PFSK-1 (cell line): ENCODE measurements at regions not wholly inside any gene's neighbourhood (a gene's known extent, or its start where the extent isn't known, plus 50 kb on each side); places are given as distances from the start of the nearest gene placed in this dataset.

ENCODE experiments used
- FOXP2 ChIP-seq: optimal IDR thresholded peaks from 2 replicates; pipeline ENCODE3; 2011; ENCODE audit warnings: borderline replicate concordance, control low read depth, inconsistent platforms; ENCODE audit not compliant: insufficient read depth; ENCODE audit errors: extremely low read length, extremely low read depth
- POLR2AphosphoS5 ChIP-seq: IDR thresholded peaks from 2 replicates; pipeline ENCODE4 v1.6.1; 2012; ENCODE audit warnings: low read depth, mild to moderate bottlenecking, control low read depth, low read length, moderate library complexity
- REST ChIP-seq, 2 experiments: IDR thresholded peaks; 2 replicates each; pipeline versions ENCODE4 v1.6.1 to v1.8.0; 2011 to 2012; ENCODE audit warnings: low read depth in 2 of 2, low read length in 2 of 2, control low read depth in 1 of 2, inconsistent platforms in 1 of 2, mild to moderate bottlenecking in 1 of 2, moderate library complexity in 1 of 2; ENCODE audit not compliant: insufficient read depth in 1 of 2
- SIN3A ChIP-seq: IDR thresholded peaks from 2 replicates; pipeline ENCODE4 v1.6.1; 2012; ENCODE audit warnings: mild to moderate bottlenecking, low read length, moderate library complexity, borderline replicate concordance; ENCODE audit not compliant: insufficient read depth
- TAF1 ChIP-seq: IDR thresholded peaks from 2 replicates; pipeline ENCODE4 v1.6.1; 2012; ENCODE audit warnings: low read length, control low read depth, borderline replicate concordance; ENCODE audit not compliant: insufficient read depth

GRCh38 chr11:22556381-22556780 is 69.2 kb downstream of the FANCF start:
- TF ChIP-seq POLR2AphosphoS5 (no peak), SIN3A (no peak), TAF1 (no peak), FOXP2 (no peak), REST (IDR thresholded peaks at IDR 0.05; ENCODE audit: insufficient read depth in 1 of 2, low read depth in 2 of 2, low read length in 2 of 2) (no peak)

- TF ChIP-seq TAF1 (no peak), POLR2AphosphoS5 (no peak), SIN3A (no peak), FOXP2 (no peak), REST (IDR thresholded peaks at IDR 0.05; ENCODE audit: insufficient read depth in 1 of 2, low read depth in 2 of 2, low read length in 2 of 2) (no peak)
Measured at GRCh38 chr11:22555881-22556280, 69.7 kb downstream of the FANCF start.

GRCh38 chr11:22554221-22554620 is 71.4 kb downstream of the FANCF start:
- no peak for TF ChIP-seq TAF1
- TF ChIP-seq FOXP2, result no peak
- TF ChIP-seq POLR2AphosphoS5, result no peak
- no peak for TF ChIP-seq REST (IDR thresholded peaks at IDR 0.05; ENCODE audit: insufficient read depth in 1 of 2, low read depth in 2 of 2, low read length in 2 of 2)

GRCh38 chr11:22552885-22553284 is 72.7 kb downstream of the FANCF start:
- no peak for TF ChIP-seq REST (IDR thresholded peaks at IDR 0.05; ENCODE audit: insufficient read depth in 1 of 2, low read depth in 2 of 2, low read length in 2 of 2)
- TF ChIP-seq FOXP2, result no peak
- TF ChIP-seq SIN3A, result no peak
- TF ChIP-seq TAF1, result no peak
- TF ChIP-seq POLR2AphosphoS5, result no peak

- TF ChIP-seq POLR2AphosphoS5 (no peak), REST (IDR thresholded peaks at IDR 0.05; ENCODE audit: insufficient read depth in 1 of 2, low read depth in 2 of 2, low read length in 2 of 2) (no peak), SIN3A (no peak), FOXP2 (no peak), TAF1 (no peak)
Measured at GRCh38 chr11:22546746-22547145, 78.9 kb downstream of the FANCF start.
